SU-DHL-6 (cell line): ENCODE measurements at regions not wholly inside any gene's neighbourhood (a gene's known extent, or its start where the extent isn't known, plus 50 kb on each side); places are given as distances from the start of the nearest gene placed in this dataset.

Experiments
- EZH2phosphoT487 ChIP-seq: fragments of 200-600 bp; sonication (generic), shearing (Covaris generic); conservative IDR thresholded peaks from 2 replicates; pipeline ENCODE4 v1.6.1; 2018; ENCODE audit warnings: mild to moderate bottlenecking, antibody characterized with exemption, low read length, moderate library complexity, mixed read lengths
- TF ChIP-seq, protein P1 (sequence below): fragments of 200-600 bp; sonication (generic); IDR thresholded peaks from one replicate; pipeline ENCODE4 v1.5.1; 2017; ENCODE audit warnings: antibody characterized with exemption, mild to moderate bottlenecking, low read length, moderate library complexity; ENCODE audit not compliant: insufficient read depth, poor library complexity, severe bottlenecking

DNA sequence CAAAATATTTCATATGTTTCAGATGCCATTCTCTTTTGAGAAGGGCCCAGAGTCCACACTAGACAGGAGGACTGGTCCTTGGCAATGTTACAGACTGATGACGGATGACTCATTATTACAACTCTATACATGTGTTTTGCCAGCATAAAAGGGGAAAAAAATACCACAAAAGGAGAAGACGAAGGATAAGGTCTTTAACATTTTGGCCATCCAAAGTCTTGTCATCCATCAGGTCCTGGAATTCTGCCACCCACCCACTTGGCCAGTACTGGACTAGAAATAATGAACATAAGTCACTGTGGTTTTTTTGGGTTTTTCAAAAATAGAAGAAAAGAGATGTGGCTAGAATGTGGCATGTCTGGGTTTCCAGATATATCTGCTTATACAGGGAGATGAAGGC is 57.7 kb upstream of the BDNF start:
- TF ChIP-seq, protein P1, sequence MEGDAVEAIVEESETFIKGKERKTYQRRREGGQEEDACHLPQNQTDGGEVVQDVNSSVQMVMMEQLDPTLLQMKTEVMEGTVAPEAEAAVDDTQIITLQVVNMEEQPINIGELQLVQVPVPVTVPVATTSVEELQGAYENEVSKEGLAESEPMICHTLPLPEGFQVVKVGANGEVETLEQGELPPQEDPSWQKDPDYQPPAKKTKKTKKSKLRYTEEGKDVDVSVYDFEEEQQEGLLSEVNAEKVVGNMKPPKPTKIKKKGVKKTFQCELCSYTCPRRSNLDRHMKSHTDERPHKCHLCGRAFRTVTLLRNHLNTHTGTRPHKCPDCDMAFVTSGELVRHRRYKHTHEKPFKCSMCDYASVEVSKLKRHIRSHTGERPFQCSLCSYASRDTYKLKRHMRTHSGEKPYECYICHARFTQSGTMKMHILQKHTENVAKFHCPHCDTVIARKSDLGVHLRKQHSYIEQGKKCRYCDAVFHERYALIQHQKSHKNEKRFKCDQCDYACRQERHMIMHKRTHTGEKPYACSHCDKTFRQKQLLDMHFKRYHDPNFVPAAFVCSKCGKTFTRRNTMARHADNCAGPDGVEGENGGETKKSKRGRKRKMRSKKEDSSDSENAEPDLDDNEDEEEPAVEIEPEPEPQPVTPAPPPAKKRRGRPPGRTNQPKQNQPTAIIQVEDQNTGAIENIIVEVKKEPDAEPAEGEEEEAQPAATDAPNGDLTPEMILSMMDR = no peak
- TF ChIP-seq EZH2phosphoT487 = no peak
